ENCODE measurements at regions not wholly inside any gene's neighbourhood (a gene's known extent, or its start where the extent isn't known, plus 50 kb on each side); places are given as distances from the start of the nearest gene placed in this dataset.

DNA sequence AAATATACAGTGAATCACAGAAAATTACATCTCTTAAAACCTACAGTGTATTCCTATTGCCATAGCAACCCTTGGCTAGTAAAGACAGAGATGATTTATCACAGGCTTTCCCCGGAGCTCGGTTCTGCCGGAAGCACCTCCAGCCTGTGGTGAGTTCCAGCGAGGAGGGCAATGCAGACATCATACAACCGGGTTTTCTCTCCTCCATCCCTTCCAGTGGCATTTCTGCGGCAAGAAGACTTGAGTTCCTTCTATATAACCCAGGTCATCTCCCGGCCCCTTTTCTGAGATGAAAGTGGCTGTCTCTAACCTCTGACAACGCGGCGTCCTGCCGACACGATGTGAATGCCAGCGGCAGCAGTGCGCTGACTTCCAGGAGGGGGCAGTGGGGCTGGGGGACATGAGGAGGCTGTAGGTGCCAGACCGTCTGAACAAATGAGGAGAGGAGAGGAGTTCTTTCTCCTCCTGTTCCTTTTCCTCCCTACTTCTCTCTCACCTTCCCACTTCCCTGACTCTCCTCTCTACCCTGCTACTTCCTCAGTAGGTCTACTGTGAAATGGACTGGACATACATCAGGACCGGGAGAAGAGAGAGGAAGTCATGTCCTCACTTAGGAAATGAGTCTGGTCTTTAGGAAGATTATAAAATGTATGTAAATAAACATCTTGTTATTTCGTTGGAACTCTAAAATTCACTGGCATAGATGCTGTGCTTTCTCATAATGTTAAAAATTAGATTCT is 68.6 kb upstream of the MAX start:
- no peak for TF ChIP-seq HNF4G (IDR thresholded peaks at IDR 0.05)
- TF ChIP-seq, protein P1, sequence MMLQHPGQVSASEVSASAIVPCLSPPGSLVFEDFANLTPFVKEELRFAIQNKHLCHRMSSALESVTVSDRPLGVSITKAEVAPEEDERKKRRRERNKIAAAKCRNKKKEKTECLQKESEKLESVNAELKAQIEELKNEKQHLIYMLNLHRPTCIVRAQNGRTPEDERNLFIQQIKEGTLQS (IDR thresholded peaks at IDR 0.05), result no peak
- no peak for TF ChIP-seq EGR1 (IDR thresholded peaks at IDR 0.05; ENCODE audit: low read depth in 2 of 2)
- TF ChIP-seq, protein P2, sequence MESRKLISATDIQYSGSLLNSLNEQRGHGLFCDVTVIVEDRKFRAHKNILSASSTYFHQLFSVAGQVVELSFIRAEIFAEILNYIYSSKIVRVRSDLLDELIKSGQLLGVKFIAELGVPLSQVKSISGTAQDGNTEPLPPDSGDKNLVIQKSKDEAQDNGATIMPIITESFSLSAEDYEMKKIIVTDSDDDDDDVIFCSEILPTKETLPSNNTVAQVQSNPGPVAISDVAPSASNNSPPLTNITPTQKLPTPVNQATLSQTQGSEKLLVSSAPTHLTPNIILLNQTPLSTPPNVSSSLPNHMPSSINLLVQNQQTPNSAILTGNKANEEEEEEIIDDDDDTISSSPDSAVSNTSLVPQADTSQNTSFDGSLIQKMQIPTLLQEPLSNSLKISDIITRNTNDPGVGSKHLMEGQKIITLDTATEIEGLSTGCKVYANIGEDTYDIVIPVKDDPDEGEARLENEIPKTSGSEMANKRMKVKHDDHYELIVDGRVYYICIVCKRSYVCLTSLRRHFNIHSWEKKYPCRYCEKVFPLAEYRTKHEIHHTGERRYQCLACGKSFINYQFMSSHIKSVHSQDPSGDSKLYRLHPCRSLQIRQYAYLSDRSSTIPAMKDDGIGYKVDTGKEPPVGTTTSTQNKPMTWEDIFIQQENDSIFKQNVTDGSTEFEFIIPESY (IDR thresholded peaks at IDR 0.05), result no peak
- no peak for TF ChIP-seq YY1 (IDR thresholded peaks at IDR 0.05)
- no peak for TF ChIP-seq TAF1 (conservative IDR thresholded peaks at IDR 0.05)
- TF ChIP-seq RAD21 (IDR thresholded peaks at IDR 0.05), result no peak
- no peak for TF ChIP-seq FOXA2 (IDR thresholded peaks at IDR 0.05)
- TF ChIP-seq GABPA (IDR thresholded peaks at IDR 0.05 in 1 of 2, conservative IDR thresholded peaks at IDR 0.05 in 1 of 2), result no peak
- TF ChIP-seq, protein P3, sequence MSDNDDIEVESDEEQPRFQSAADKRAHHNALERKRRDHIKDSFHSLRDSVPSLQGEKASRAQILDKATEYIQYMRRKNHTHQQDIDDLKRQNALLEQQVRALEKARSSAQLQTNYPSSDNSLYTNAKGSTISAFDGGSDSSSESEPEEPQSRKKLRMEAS (IDR thresholded peaks at IDR 0.05), result no peak
- TF ChIP-seq, protein P4, sequence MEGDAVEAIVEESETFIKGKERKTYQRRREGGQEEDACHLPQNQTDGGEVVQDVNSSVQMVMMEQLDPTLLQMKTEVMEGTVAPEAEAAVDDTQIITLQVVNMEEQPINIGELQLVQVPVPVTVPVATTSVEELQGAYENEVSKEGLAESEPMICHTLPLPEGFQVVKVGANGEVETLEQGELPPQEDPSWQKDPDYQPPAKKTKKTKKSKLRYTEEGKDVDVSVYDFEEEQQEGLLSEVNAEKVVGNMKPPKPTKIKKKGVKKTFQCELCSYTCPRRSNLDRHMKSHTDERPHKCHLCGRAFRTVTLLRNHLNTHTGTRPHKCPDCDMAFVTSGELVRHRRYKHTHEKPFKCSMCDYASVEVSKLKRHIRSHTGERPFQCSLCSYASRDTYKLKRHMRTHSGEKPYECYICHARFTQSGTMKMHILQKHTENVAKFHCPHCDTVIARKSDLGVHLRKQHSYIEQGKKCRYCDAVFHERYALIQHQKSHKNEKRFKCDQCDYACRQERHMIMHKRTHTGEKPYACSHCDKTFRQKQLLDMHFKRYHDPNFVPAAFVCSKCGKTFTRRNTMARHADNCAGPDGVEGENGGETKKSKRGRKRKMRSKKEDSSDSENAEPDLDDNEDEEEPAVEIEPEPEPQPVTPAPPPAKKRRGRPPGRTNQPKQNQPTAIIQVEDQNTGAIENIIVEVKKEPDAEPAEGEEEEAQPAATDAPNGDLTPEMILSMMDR (IDR thresholded peaks at IDR 0.05; ENCODE audit: low read depth, low read length, missing input control), result no peak
- TF ChIP-seq, protein P5, sequence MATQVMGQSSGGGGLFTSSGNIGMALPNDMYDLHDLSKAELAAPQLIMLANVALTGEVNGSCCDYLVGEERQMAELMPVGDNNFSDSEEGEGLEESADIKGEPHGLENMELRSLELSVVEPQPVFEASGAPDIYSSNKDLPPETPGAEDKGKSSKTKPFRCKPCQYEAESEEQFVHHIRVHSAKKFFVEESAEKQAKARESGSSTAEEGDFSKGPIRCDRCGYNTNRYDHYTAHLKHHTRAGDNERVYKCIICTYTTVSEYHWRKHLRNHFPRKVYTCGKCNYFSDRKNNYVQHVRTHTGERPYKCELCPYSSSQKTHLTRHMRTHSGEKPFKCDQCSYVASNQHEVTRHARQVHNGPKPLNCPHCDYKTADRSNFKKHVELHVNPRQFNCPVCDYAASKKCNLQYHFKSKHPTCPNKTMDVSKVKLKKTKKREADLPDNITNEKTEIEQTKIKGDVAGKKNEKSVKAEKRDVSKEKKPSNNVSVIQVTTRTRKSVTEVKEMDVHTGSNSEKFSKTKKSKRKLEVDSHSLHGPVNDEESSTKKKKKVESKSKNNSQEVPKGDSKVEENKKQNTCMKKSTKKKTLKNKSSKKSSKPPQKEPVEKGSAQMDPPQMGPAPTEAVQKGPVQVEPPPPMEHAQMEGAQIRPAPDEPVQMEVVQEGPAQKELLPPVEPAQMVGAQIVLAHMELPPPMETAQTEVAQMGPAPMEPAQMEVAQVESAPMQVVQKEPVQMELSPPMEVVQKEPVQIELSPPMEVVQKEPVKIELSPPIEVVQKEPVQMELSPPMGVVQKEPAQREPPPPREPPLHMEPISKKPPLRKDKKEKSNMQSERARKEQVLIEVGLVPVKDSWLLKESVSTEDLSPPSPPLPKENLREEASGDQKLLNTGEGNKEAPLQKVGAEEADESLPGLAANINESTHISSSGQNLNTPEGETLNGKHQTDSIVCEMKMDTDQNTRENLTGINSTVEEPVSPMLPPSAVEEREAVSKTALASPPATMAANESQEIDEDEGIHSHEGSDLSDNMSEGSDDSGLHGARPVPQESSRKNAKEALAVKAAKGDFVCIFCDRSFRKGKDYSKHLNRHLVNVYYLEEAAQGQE (IDR thresholded peaks at IDR 0.05), result no peak
- TF ChIP-seq SP1 (IDR thresholded peaks at IDR 0.05), result no peak
- no peak for TF ChIP-seq RXRA (IDR thresholded peaks at IDR 0.05)
- no peak for TF ChIP-seq NR2F2 (IDR thresholded peaks at IDR 0.05)
- TF ChIP-seq JUND (IDR thresholded peaks at IDR 0.05), result no peak
- TF ChIP-seq FOXA1 (IDR thresholded peaks at IDR 0.05), result no peak
- 23% methylated on average over 17 of the region's 17 CpGs for WGBS
- H3K4me1 ChIP-seq (ENCODE audit: control insufficient read depth in 4 of 4, insufficient read depth in 4 of 4, low read length in 3 of 4), result no peaks in the 10 kb centered on the region
- H3K9ac ChIP-seq (ENCODE audit: low read depth in 1 of 2, low read length in 2 of 2), result no peak overlapping the region
- H3K9me3 ChIP-seq (ENCODE audit: control insufficient read depth in 4 of 4, low read length in 3 of 4), result no peaks in the 10 kb centered on the region
- H3K27ac ChIP-seq (ENCODE audit: low read depth in 1 of 2, low read length in 2 of 2), result no peak overlapping the region
- H3K4me3 ChIP-seq (ENCODE audit: low read depth in 1 of 3, low read length in 3 of 3), result no peak overlapping the region
- H3K36me3 ChIP-seq (ENCODE audit: control insufficient read depth in 4 of 4, insufficient read depth in 3 of 4, low read depth in 1 of 4, low read length in 3 of 4), result no peaks in the 10 kb centered on the region
- no peak for DNase-seq (ENCODE audit: low spot score)
- H3K27me3 ChIP-seq (ENCODE audit: control insufficient read depth in 4 of 4, insufficient read depth in 4 of 4, low read length in 3 of 4), result peaks cover 0 to 9% (median 0%) of the 10 kb centered on the region in 4 donors
